NOMO-1 treated with DMSO at 0.1 percent for 48 hours (cell line): ENCODE measurements at regions not wholly inside any gene's neighbourhood (a gene's known extent, or its start where the extent isn't known, plus 50 kb on each side); places are given as distances from the start of the nearest gene placed in this dataset.
A peak's percentile ranks its signal among the peaks of the same experiment; 100 is the strongest.

Source experiments
- DNase-seq: peaks from one replicate; lab custom pipeline; 2025; ENCODE audit not compliant: unreplicated experiment; lab: John Stamatoyannopoulos, UW

DNA sequence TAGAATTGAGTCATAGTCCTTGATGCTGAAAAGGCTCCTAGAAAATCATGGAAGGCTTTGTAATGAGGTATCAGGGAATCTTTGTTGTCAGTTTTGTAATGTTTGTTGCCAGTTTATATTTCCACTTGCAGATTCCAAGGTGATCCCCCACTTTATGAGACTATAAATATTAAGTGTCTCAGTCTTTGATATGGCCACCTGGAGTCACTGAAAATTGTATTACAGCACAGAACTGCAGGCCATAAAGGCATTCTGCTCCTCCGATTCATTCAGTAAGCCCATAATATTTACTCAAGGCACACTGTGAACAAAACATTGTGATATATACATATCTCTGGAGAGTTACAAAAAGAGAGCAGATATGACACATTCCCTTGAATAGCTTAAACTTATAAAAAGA is 457.8 kb upstream of the ZNF385D start:
- no peak for DNase-seq

DNA sequence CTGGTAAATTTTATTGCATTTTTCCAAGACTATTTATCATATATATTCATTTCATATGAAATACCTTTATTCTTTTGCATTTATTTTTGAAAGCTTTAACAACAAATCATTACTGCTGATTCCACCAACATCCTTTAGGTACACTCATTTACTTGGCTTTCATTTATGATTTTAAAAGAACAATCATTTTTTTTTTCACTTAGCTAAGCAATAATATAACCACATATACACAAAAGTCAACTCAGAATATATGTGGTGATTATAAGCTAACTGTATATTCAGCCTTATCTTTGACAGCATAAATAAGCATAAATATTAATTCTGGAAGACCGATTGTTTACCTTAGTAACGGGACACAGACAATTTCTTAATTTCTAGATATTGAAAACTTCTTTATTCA is 458.6 kb upstream of the ZNF385D start:
- DNase-seq: no peak

DNA sequence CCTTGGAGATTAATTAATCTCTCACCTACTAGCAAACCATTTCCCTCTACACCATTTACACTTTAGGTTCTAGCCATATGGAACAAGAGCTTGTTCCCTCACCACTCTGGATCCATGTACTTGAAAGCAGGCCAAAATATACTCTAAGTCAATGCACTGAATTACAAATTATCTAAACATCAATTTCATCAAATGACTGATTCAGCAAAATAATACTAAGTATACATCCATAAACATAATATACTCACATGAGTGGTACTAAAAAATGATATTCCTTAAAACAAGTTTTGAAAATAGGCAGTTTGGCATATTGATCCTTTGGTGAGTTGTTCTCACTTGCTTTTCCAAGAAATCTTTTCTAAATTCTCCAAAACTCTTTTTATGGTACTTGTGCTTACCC is 459.7 kb upstream of the ZNF385D start:
- DNase-seq: no peak

DNA sequence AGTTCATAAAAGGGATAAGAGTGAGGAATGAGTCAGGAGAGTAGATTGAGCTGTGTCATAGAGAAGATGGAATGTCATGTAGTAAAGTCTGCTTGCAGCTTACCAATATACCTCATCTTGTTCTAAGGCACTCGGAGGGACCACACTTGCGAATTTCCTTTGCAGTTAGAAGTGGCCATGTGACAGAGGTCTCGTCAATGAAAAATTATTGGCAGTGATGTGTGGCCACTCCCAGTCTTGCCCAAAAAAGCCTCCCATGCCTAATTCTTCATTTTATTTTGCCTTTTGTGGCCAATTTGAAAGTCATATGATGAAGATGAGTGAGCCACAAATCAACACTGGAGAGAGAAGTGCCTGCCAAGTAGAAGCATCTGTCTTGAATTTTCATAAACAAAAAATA is 465.6 kb upstream of the ZNF385D start:
- no peak for DNase-seq

DNA sequence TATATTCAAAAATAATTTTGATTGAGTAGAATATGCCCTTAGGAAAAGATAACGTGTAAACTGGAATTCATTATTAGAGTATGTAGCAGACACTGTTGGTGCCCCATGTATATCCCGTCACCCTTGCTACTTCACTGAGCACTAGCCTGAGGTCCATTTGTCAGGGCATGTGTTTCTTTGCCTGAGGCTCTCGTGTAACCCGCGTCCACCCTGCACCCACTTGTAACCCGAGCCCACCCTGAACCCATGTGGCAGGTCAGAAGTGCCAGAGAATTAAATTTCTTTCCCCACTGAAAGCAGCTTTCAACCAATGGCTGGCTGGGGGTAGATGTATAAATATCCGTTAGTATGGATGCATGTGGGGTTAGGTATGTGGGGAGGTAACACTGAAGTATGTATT is 474.2 kb upstream of the ZNF385D start:
- DNase-seq: no peak

DNA sequence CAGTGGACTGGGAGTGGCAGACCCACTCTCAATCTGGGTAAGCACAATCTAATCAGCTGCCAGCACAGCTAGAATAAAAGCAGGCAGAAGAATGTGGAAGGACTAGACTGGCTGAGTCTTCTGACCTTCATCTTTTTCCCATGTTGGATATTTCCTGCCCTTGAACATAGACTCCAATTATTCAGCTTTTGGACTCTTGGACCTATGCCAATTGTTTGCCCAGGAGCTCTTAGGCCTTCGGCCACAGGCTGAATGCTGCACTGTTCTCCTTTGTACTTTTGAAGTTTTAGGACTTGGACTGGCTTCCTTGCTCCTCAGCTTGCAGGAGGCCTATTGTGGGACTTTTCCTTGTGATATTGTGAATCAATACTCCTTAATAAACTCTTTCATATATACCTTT is 477.7 kb upstream of the ZNF385D start:
- DNase-seq: no peak

DNA sequence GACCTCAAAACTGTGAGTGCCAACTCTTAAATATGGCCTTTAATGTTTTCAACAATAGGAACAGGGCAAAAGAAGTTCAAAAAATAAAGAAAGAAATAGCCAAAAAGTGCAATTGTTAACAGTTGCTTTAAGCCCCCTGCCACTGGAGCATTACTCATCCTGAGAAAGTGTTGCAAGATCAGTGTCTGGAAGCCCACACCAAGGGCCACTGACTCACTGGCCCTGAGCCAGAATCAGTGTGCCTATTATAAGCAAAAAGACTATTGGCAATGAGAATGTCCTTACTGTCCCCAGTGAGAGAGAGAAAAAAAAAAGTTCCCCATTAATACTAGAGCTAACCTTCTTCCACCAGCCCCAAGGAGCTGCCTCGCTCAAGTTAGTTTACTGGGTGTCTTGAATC is 480.1 kb upstream of the ZNF385D start:
- peak; percentile 3 for DNase-seq

DNA sequence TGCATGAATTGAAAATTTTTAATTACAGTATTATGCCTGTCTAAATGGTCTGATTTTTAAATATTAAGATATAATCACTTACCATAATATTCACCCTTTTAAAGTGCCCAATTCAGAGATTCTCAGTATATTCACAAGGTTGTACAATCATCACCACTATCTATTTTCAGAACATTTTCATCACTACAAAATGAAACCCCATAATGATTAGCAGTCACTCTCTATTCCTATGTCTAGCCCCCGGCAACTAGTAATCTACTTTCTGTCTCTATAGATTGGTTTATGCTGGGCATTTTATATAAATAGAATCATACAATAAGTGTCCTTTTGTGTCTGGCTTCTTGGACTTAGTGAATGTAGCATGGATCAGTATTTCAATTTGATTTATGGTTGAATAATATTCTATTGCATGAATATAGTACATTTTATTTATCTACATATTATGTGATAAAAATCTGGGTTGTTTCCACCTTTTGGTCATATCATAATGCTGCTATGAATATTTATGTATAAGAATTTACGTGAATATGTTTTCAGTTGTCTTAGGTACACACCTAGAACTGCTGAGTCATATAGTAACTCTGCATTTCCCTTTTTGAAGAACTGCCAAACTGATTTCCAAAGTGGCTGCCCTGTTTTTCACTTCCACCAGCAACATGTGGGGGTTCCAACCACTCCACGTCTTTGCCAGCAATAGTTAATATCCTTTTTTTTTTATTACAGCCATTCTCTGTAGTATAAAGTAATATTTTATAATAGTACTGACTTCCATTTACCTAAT is 485.7 kb upstream of the ZNF385D start:
- DNase-seq: peak; percentile 68

DNA sequence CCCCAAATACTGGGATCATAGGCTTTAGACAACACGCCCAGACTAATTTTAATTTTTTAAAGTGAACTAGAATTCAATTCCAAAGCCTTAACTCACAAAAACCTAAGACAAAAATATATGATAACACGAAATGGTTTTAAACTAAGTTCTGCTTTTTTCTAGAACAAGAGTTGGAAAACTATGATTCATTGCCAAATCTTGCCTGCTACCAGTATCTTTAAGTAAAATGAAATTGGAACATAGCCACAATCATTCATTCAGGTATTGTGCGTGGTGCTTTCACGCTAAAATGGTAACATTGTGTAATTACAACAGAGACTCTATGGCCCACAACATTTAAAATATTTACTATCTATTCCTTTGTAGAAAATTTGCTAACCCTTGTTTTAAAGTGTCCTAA is 488.0 kb upstream of the ZNF385D start:
- peak; percentile 45 for DNase-seq

DNA sequence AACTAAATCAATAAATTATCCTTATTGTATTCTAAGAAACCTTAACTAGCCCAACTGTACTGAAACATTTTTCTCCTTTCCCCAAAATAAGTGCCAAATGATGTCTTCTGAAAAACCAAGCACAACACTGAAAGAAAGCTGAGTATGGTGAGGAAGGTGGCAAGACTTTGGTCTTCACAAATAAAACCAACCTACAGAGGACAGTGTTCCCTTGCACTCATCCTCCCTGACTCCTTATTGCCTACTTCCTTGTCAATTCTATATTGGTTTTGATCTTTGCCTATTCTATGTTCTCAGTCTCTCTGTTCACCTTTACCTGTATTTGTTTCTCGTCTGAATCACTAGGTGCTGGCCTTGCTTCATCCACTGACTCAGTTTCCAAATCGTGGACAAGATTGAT is 490.1 kb upstream of the ZNF385D start:
- DNase-seq: no peak

DNA sequence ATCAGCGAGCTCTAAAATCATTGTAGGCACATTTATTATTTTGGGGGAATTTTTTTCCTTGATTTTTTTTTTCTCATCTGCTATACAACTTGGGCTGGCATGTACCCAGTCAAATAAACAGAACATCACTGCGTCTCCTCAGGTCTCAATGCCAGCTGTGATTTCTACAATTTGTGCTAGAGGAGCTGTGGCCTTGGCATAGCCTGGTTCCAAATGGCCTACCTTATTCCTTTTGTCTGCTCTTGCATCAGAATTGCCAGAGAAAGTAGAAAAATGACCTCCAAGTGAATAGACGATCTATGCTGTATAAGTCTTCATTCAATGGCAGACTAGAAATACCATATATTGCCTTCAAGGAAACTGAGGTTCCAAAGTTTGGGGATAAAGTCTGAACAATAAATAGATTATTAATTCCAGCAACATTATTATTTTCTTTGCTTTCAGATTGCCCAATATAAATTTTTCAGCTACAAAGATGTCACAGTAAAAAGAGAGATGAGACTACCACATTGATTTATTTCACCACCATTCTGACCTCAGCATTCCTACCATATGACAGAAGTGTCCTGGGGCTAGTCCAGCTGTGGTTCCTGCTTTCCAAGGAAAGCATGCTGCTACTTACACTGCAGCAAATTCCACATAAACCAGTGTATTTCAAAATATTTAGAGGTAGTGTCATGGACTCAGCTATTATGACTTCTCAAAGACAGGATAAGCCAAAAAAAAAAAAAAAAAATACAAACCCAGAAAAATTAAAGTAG is 493.9 kb upstream of the ZNF385D start:
- no peak for DNase-seq

DNA sequence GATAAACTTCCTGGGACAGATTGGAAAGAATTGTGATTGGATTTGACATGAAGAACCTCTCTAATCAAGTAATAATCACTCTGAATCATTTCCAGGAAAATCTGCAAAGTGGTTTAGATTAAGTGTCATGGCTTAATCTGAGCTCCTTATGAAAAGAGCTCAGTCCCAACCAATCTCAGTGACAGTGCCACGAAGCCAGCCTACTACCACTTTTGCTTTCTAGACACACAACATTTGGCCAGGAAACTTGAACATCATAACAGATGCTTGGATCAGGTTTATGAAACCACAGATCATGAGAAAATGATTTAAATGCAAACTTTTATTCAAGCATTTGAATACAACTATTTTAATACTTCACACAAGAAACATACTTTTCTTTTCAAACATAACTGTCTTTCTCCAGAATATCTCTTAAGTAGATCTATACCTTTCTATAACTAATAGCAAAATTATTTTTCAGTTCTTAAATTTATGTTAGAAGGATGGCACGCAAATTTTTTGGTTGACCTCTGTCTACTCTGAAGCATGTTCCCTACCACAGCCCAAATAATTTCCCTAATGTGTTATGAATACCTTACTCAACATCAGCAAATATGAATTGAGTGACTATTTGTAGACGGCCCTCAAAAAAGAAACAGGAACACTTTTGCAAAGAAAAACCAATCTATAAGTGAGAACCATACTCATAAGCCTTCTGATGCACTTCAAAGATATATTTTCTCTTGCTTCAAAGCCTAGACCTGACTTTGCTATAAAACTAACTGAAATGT is 495.0 kb upstream of the ZNF385D start:
- DNase-seq: no peak

DNA sequence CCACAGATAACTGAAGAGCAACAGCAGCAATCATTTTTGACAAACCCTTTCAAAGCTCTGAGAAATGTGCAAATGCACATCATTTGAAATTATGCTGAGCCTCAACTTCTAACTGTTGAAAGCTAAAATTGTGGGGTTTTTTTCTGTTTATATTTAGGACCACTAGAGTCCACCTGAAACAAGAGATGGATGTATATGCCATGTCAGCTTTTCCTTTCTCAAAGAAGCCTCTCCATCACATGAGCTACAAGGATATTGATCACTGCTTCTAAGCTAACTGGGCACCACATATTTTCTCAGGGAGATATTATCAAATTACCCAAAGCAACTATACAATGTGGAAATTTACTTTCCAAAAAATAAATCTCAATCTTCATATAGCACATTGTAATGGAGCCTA is 498.6 kb upstream of the ZNF385D start:
- no peak for DNase-seq

DNA sequence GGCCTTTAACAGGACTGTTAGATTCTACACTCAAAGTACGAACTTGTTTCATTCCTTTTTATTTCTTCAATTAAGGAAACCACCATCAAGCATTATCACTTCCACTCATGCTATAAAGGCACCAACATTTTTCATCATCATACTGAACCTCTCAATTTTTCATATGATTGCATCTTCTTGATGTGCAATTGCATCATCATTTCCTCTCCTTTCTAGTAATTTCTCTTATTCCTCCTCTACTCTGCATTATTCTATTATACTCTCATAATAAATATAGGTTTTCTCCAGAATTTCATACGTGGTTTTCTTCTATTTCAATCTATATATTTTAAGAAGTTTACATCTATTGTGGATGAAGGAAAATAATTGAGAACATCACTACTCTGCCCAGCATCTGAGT is 506.2 kb upstream of the ZNF385D start:
- no peak for DNase-seq

DNA sequence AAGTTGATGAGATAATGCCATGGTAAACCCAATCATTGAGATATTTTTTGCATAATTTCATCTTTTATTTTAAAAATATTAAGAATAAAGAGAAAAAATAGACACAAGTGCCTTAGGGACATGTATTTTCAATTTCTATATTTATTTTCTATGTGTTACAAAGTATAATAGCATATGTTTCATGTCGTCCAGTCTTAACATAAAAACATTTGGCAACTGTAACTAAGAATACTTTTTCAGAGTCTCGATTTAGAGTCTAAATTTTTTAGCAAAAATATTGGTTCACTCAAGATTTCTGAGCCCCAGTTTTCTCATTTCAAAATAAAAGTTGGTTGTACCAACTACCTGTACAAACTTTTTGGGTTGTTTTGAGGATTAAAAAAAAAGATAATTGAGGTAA is 511.4 kb upstream of the ZNF385D start:
- DNase-seq: no peak

DNA sequence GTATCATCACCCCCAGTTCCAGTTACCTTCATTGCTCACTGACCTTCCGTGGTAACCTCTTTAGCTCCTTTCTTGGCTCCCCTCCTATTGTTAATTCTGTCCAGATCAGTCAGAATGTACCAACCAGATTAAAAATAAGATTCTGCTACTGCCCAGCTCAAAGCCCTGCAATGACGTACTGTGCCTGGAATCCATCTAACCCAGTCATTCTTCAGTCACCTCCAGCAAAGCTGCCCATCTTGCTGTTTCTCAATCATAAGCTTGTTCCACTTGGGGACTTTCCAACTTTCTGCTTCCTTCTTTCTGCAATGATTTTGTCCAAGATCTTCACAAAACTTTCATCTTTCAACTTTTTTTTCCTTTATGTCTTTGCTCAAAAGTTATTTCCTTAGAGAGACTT is 512.0 kb upstream of the ZNF385D start:
- DNase-seq: no peak

DNA sequence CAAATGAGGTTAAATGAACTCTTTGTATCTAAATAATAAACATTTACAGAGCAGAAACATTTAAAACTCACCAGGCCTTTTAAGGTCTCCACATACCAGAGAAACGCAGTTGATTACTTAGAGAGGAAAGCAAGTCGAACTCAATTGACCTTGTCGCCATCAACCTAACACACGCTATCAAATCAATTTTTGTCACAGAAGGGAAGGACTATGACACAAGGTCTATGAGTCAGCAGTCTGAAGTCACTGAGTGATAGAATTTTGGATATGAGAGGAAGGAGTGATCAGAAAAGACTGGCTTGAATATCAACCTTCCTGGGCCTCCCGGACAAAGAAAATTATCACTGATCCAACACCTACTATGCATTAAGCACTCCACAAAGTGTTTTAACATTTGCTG is 514.4 kb upstream of the ZNF385D start:
- peak; percentile 3 for DNase-seq

DNA sequence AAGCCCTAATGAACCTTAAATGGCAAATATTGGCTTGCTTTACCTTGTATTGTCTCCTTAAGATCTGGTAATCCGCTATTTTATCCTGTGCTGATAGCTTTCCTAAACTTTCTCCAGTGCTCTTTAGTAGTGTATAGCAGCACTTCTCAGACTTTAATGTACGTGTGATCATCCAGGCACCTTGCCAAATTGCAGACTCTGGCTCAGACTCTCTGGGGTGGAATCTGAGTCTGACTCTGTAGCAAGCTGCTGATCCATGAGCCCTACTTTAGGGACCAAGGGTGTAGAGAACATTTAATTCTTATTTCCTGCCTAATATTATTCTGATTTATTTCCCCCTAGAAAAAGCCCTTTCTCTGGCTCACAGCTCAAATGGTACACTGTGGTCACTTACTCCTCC is 518.8 kb upstream of the ZNF385D start:
- no peak for DNase-seq

DNA sequence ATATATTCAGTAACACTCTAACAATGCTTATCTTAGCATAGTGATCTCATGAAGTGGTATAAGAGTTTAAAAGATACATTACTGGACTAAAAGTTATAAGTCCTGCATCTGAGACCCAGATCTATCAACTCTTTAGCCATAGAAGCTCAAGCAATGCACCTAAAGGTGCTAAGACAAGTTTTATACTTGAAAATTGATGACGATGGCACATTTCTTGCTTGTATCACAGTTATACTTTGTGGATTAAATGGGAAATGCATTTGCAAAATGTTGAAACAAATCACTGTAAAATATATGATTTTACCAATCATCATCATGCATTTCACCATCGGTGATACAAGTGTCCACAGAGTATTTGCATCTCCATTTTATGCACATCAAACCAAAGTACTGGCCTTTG is 525.3 kb upstream of the ZNF385D start:
- DNase-seq: no peak

DNA sequence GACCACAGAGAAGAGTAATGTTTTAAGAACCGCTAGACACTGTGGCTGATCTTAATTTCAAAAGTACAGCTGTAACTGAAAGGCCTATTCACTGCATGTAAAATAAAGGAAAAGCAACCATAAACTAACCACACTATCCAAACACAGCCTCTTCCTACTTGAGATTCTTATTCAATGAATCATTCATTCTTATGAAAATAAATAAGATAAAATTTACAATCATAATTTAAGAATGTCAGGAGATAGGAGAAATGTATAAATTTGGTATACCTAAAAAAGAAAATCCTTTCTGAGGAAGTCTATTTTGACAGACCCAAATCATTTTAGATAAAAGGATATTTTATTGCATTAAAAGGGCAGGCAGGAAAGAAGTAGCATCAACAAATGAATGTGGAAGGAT is 533.5 kb upstream of the ZNF385D start:
- DNase-seq: no peak

DNA sequence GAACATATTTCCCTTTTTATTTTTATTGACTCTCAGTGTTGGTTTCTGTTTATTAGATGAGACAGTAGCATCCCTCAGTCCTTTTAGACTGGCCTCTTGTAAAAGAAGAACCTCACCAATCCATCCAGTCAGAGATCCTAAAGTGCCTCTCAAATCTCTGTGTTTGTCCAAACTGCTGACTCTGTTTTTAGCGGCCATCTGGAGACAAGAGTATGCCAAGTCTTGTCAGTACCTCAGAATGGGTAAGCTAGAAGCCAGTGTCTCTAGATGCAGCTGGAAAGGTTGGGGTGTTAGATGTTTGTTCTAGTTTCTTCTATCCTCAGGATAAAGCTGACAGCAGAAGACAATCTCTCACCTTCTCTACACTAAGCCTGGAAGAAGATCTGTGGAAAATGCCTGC is 537.7 kb upstream of the ZNF385D start:
- no peak for DNase-seq

DNA sequence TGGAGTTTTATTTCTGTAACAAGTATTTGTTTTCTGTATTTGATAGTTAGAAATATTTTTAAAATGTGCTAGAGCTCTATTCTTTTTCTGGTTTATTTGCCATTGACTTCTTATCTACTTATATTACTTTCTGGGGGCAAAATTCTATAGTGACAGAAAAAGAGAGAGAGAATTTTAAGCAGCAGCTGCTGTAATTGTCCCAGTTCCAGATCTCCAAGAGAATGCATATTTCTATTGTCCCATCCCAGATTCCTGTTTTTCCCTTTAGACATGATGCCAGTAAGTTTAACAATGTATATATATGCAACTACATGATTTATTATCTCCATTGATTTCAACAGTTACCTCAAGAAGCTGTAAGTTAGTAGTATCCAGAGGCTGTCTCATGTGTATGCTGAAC is 541.7 kb upstream of the ZNF385D start:
- DNase-seq: no peak
